Endometrium (tissue), 2 donors: ENCODE measurements at regions not wholly inside any gene's neighbourhood (a gene's known extent, or its start where the extent isn't known, plus 50 kb on each side); places are given as distances from the start of the nearest gene placed in this dataset.
"Not testable (repeated sequence)": the region's sequence is repeated elsewhere in the genome, so short reads cannot be mapped to it uniquely, and the experiment has no call there.

ENCODE experiments used
- FAIRE-seq: peaks from 2 replicates; lab custom pipeline; 2012; peaks lifted over from hg19 to GRCh38; lab: Jason Lieb, UNC
- donor health status: control.
- donor health status: control.

GRCh38 chr1:232344791-232345399, 285.0 kb downstream of the SIPA1L2 start:
- FAIRE-seq, result no peak

GRCh38 chr1:232344186-232344585, 285.7 kb downstream of the SIPA1L2 start:
- not testable (repeated sequence) for FAIRE-seq

- FAIRE-seq, result no peak
Observed at GRCh38 chr1:232340446-232340845, 289.5 kb downstream of the SIPA1L2 start.

GRCh38 chr1:232339073-232339472, 290.9 kb downstream of the SIPA1L2 start:
- no peak for FAIRE-seq

- no peak for FAIRE-seq
Observed at GRCh38 chr1:232335741-232336293, 294.1 kb downstream of the SIPA1L2 start.

- no peak for FAIRE-seq
Observed at GRCh38 chr1:232335261-232335660, 294.7 kb downstream of the SIPA1L2 start.

- no peak for FAIRE-seq
Observed at GRCh38 chr1:232334811-232335210, 295.1 kb downstream of the SIPA1L2 start.

- FAIRE-seq, result no peak
Observed at GRCh38 chr1:232334246-232334645, 295.7 kb downstream of the SIPA1L2 start.

- no peak for FAIRE-seq
Observed at GRCh38 chr1:232333419-232333767, 296.5 kb downstream of the SIPA1L2 start.

GRCh38 chr1:232332710-232333418, 297.1 kb downstream of the SIPA1L2 start:
- not testable (repeated sequence) for FAIRE-seq

GRCh38 chr1:232329103-232329813, 300.7 kb downstream of the SIPA1L2 start:
- no peak for FAIRE-seq

- FAIRE-seq, result no peak
Observed at GRCh38 chr1:232328486-232329102, 301.3 kb downstream of the SIPA1L2 start.

GRCh38 chr1:232327899-232328298, 302.0 kb downstream of the SIPA1L2 start:
- FAIRE-seq, result no peak

- FAIRE-seq, result no peak
Observed at GRCh38 chr1:232327269-232327668, 302.7 kb downstream of the SIPA1L2 start.

- FAIRE-seq, result no peak
Observed at GRCh38 chr1:232322162-232322734, 307.7 kb downstream of the SIPA1L2 start.

GRCh38 chr1:232319518-232320210, 310.3 kb downstream of the SIPA1L2 start:
- no peak for FAIRE-seq

- FAIRE-seq, result no peak
Observed at GRCh38 chr1:232319072-232319471, 310.9 kb downstream of the SIPA1L2 start.

GRCh38 chr1:232318143-232318542, 311.8 kb downstream of the SIPA1L2 start:
- no peak for FAIRE-seq

- no peak for FAIRE-seq
Observed at GRCh38 chr1:232317350-232317749, 312.6 kb downstream of the SIPA1L2 start.

- no peak for FAIRE-seq
Observed at GRCh38 chr1:232316864-232317263, 313.1 kb downstream of the SIPA1L2 start.

- not testable (repeated sequence) for FAIRE-seq
Observed at GRCh38 chr1:232313876-232314275, 316.1 kb downstream of the SIPA1L2 start.

- no peak for FAIRE-seq
Observed at GRCh38 chr1:232310541-232310940, 319.4 kb downstream of the SIPA1L2 start.
